Fibroblast of upper back skin (primary cell): ENCODE measurements at regions not wholly inside any gene's neighbourhood (a gene's known extent, or its start where the extent isn't known, plus 50 kb on each side); places are given as distances from the start of the nearest gene placed in this dataset.
A peak's percentile ranks its signal among the peaks of the same experiment; 100 is the strongest.

Experiments
- DNase-seq: peaks from one replicate; pipeline ENCODE4 v3.0.0-alpha.2; 2013

DNA sequence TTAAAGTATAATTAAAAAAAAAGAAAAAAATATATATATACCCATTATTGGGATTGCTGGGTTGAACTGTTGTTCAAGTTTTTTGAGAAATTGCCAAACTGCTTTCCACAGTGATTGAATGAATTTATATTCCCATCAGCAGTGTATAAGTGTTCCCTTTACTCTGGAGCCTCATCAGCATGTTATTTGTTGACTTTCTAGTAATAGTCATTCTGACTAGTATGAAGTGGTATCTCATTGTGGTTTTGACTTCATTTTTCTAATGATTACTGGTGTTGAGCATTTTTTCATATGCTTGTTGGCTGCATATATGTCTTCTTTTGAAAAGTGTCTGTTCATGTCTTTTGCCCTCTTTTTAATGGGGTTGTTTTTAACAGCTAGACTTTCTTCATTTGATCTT, 1260.8 kb upstream of the GJE1 start:
- DNase-seq: peak; percentile 61

- no peak for DNase-seq
Measured at GRCh38 chr6:140867336-140867735, 1265.4 kb upstream of the GJE1 start.

GRCh38 chr6:140858381-140858971, 1274.2 kb upstream of the GJE1 start:
- no peak for DNase-seq

DNA sequence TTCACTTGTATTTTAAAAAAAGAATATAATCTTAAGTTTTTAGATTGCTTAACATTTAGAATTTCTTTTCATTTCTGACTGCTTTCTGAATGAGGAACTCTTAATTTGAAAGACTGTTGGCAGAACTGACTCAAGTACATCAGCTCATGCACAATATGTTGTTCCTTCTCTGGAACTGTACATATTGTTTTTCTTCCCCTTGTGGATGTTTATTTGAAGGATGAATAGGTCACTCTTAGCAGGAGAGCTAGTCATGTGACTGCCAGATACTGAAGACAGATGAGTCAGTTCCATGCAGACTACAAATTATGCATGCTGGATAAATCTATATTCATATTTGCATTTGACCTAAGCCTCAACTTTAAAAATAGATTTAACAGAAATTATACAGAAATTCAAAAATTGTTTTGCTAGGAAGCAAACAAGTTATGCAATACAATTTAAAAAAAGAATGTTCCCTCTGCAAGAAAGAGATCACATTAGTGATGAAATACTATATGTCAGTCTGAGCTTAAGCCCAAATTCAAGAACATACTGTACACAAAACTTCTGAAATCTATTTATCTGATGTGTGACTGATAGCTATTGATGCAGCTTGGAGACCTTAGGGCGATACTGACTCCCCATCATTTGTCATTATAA, 1274.9 kb upstream of the GJE1 start:
- peak; percentile 89 for DNase-seq

DNA sequence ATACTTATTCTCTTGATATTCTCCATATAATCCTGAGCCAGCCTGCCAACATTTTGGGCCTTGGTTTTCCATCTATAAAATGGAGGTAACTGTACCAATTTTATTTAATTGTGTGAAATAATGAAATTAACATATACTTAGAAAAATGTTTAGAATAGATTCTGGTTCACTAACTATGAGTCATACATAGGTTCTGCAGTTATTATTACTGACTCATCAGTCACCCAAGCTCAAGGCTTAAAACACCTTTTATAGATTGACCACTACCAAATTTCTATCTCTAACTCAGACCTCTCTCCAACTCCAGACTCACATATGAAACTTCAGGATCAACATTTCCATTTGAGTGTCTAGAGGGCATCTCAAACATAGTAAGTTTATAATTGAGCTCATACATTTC, 1277.2 kb upstream of the GJE1 start:
- DNase-seq: no peak

DNA sequence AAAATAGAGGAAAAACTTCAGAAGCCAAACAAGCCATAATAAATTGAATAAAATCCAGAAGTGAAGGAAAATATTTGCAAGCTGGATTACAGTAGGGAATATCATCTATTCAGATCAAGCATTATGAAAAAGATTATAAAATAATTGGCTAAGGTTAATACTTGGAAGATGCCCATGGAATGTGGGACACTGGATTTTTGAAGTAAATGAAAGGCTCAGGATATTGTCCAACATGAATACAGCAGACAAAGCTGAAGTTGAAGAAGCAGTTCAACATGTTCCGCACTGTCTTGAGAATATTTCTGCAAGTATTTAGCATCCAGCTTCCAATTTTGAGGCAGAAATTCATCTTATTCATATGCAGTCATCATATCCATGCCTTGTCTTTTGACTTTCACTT, 1278.4 kb upstream of the GJE1 start:
- DNase-seq: peak; percentile 32

GRCh38 chr6:140850438-140850837, 1282.3 kb upstream of the GJE1 start:
- DNase-seq: peak; percentile 82

GRCh38 chr6:140849456-140849855, 1283.3 kb upstream of the GJE1 start:
- DNase-seq: peak; percentile 49

DNA sequence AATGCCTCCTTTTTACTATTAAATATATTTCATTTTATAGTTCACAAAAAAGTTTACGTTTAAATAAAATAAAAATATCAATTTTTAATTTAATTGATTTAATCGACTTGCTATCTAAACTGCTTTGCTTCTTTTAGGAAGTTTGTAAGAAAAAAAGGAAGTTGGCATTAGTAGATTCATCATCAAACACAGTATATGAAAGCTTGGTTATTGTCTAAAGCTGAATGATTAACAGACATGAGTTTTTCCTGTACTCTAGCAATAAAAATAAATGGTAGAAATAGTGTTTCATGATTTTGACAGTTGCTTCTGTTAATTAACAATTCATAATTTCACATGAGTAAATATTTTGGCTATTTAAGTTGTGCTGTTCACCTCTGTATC, 1285.5 kb upstream of the GJE1 start:
- no peak for DNase-seq

- DNase-seq: peak; percentile 71
Measured at GRCh38 chr6:140846503-140847261, 1286.0 kb upstream of the GJE1 start.

- DNase-seq: peak; percentile 67
Measured at GRCh38 chr6:140845701-140846100, 1287.0 kb upstream of the GJE1 start.

DNA sequence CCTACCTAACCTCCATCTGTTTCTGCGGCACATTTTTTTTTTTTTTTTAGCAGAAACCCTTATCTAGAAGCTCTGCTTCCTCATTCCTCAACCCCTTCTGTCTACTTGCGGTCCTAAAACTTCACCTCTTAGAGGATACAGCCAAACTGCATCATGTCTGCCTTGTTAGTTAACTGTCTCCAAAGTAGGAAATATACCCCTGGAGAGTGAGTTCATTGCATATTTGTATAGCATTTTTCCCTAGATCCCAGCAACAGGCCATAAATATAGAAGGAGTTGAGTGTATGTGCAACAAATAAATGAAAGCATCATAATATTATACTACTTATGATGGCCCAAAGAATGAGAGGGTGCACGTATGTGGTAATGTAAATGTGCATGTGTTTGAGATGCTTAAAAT, 1288.6 kb upstream of the GJE1 start:
- no peak for DNase-seq

DNA sequence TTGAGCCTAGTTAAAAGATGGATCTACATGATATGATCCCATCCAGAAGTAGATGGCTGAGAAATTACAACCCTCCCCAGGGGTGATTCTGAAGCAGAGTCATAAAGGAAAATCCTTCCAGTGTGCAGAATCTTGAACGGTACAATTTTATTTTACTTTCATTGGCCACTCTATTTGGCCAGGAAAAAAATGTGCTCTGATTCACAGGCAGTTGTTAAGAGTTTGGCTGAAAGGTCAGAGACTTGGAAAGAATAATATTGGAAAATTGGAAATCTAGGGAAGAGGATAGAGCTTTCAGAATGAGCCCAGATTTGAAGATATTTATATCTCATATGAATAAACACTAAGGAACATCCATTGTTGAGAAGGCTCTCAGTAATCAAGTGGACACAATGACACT, 1299.3 kb upstream of the GJE1 start:
- DNase-seq: no peak

DNA sequence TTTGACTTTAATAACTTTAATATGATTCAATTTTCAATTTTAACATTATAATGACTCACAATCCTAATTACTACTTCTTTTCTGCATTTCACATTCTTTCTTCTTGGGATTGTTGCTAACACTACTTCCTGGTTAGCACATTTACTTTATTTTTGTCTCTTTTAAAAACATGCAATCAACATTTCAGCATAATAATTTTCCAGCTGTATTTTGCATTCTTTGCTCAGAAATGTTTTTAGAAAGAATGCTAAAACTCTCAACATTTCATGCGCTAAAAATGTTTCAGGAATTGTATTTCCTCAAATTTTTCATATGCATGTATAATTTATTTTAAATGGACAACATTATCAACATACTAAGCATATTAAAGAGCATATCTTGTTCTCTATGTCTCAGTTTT, 1302.1 kb upstream of the GJE1 start:
- no peak for DNase-seq

- DNase-seq: no peak
Measured at GRCh38 chr6:140828856-140829255, 1303.9 kb upstream of the GJE1 start.

GRCh38 chr6:140827593-140827992, 1305.1 kb upstream of the GJE1 start:
- DNase-seq: no peak

GRCh38 chr6:140825731-140826130, 1307.0 kb upstream of the GJE1 start:
- DNase-seq: no peak

- no peak for DNase-seq
Measured at GRCh38 chr6:140824595-140824994, 1308.1 kb upstream of the GJE1 start.

GRCh38 chr6:140821196-140821595, 1311.5 kb upstream of the GJE1 start:
- DNase-seq: no peak

- DNase-seq: no peak
Measured at GRCh38 chr6:140817176-140817575, 1315.5 kb upstream of the GJE1 start.

DNA sequence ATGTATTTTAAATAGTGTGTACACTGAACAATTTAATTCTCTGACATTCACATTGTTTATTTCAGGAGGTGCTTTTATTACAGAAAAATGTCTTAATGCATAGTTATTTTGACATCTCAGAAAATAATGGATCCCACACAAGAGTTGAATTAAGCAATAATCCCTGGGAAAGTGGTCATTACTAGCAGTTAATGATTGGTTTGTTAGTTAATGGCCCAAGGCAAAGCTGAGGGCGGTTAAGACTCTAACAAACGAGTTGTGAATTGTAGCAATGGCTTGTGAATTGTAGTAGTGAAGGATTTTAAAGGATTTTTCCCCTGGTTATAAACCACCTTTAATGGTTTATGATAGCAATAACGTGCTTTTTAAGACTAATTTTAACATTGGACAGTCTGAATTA, 1316.0 kb upstream of the GJE1 start:
- DNase-seq: no peak

GRCh38 chr6:140812636-140813035, 1320.1 kb upstream of the GJE1 start:
- DNase-seq: no peak

DNA sequence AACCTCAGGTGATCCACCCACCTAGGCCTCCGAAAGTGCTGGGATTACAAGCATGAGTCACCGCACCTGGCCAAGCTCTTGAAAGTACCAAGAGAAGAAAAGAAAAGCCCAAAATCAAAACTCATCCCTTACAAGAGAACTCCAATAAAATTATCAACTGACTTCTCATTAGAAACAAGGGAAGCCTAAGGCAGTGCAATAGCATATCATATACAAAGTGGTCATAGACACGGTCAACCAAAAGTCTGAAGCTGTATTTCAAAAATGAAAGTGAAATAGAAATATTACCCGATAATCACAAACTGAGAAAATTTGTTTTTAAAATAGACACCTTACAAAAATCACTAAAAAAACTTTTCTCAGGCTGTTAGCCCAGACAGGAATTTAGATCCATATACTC, 1321.1 kb upstream of the GJE1 start:
- no peak for DNase-seq

DNA sequence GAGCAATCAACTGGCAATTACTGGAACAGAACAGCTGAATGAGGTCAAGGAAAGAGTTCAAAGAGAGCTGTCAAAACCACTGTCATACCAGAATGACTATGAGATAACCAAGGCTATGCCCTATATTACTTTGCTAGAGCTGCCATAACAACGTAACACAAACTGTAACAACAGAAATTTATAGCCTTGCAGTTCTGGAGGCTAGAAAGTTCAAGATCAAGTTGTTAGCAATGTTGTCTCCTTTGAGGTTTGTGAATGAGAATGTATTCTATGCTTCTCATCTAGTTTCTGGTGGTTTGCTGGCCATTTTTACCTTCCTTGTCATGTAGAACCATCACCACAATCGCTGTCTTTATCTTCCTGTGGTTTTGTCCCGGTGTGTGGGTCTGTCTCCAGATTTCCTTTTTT, 1323.0 kb upstream of the GJE1 start:
- peak; percentile 13 for DNase-seq
